HepG2 (cell line): ENCODE measurements at regions not wholly inside any gene's neighbourhood (a gene's known extent, or its start where the extent isn't known, plus 50 kb on each side); places are given as distances from the start of the nearest gene placed in this dataset.

ENCODE experiments used
- ATAC-seq: fragments of 200-7000 bp; cut with Tn5 transposase; 3 replicates; pipeline ENCODE4 v1.9.1; 2020; ENCODE audit warnings: mild to moderate bottlenecking, moderate library complexity
- BruUV-seq: library from RNA; stranded (reverse); fragments of 400-500 nt; replicated peaks from 2 replicates; lab custom pipeline; 2021; lab: Mats Ljungman, UMichigan
- CTCF ChIA-PET: fragments of 300-600 bp; formaldehyde crosslinking; extraction: SDS; loops from one replicate; lab custom pipeline; 2021; ENCODE audit warnings: low total read pairs, inconsistent platforms, low intra/inter-chr PET ratio; lab: Yijun Ruan, JAX
- POLR2A ChIA-PET: fragments of 350-600 bp; sonication (Branson Sonifier 250); formaldehyde crosslinking; loops from one replicate; lab custom pipeline; 2020; ENCODE audit warnings: antibody characterized with exemption, inconsistent platforms; lab: Yijun Ruan, JAX
- DNase-seq: peaks from one replicate; pipeline ENCODE4 v3.0.0-alpha.2; 2015; ENCODE audit warnings: low spot score
- FAIRE-seq: peaks from 3 replicates; lab custom pipeline; 2011; peaks lifted over from hg19 to GRCh38; lab: Jason Lieb, UNC
- H2AFZ ChIP-seq: one replicate; pipeline ENCODE4 v1.6.1; 2011; ENCODE audit warnings: low read length, inconsistent platforms
- H3K27ac ChIP-seq: fragments of 300-600 bp; 3 replicates; pipeline ENCODE4 v1.8.0; 2011; ENCODE audit warnings: mixed run types, mild to moderate bottlenecking, mixed read lengths, low read length, inconsistent platforms; ENCODE audit not compliant: insufficient read depth; ENCODE audit errors: extremely low read length
- H3K27me3 ChIP-seq, 2 experiments: fragments of 200-600 bp in 1 of 2; 2 replicates in 1 of 2; 3 replicates in 1 of 2; pipeline versions ENCODE4 v1.6.0 to v1.8.0; 2011; ENCODE audit warnings: low read length in 2 of 2, mild to moderate bottlenecking in 2 of 2, moderate library complexity in 2 of 2, inconsistent platforms in 1 of 2; ENCODE audit not compliant: insufficient read depth in 2 of 2, control insufficient read depth in 1 of 2
- H3K36me3 ChIP-seq, 2 experiments: fragments of 200-600 bp in 1 of 2; replicated peaks in 1 of 2; 2 replicates in 1 of 2; 3 replicates in 1 of 2; pipeline versions ENCODE4 v1.5.1 to v1.8.0; 2011; ENCODE audit warnings: low read length in 2 of 2, inconsistent platforms in 1 of 2; ENCODE audit not compliant: insufficient read depth in 2 of 2, control insufficient read depth in 1 of 2
- H3K4me1 ChIP-seq: 2 replicates; pipeline ENCODE4 v1.5.1; 2012; ENCODE audit warnings: low read length, inconsistent platforms; ENCODE audit not compliant: insufficient read depth
- H3K4me2 ChIP-seq: 2 replicates; pipeline ENCODE4 v1.6.0; 2011; ENCODE audit warnings: low read depth, low read length, inconsistent platforms
- H3K4me3 ChIP-seq, 3 experiments: fragments of 200-600 bp in 1 of 3; sonication (generic), shearing (Covaris generic) in 1 of 3; replicated peaks in 1 of 3; 2 replicates each; pipeline ENCODE4 v1.5.1; 2011 to 2016; ENCODE audit warnings: low read length in 3 of 3, inconsistent platforms in 2 of 3, low read depth in 2 of 3, mild to moderate bottlenecking in 2 of 3, control low read depth in 1 of 3, mixed read lengths in 1 of 3; ENCODE audit not compliant: insufficient read depth in 1 of 3
- H3K79me2 ChIP-seq: one replicate; pipeline ENCODE4 v1.6.1; 2011; ENCODE audit warnings: low read length, inconsistent platforms; ENCODE audit not compliant: insufficient read depth
- H3K9ac ChIP-seq: 2 replicates; pipeline ENCODE4 v1.6.0; 2011; ENCODE audit warnings: mild to moderate bottlenecking, low read depth, low read length, inconsistent platforms; ENCODE audit not compliant: insufficient read depth
- H3K9me3 ChIP-seq: 2 replicates; pipeline ENCODE4 v1.5.1; 2012; ENCODE audit warnings: mild to moderate bottlenecking, low read length
- H4K20me1 ChIP-seq: 2 replicates; pipeline ENCODE4 v1.6.0; 2011; ENCODE audit warnings: inconsistent platforms, mild to moderate bottlenecking, low read length, moderate library complexity; ENCODE audit not compliant: insufficient read depth
- CHD4 ChIP-seq: fragments of 200-600 bp; sonication (generic); IDR thresholded peaks from 2 replicates; pipeline ENCODE4 v1.7.0; 2017; ENCODE audit warnings: mild to moderate bottlenecking, low read length, borderline replicate concordance
- DPF2 ChIP-seq: sonication (generic); formaldehyde crosslinking; IDR thresholded peaks from 2 replicates; pipeline ENCODE4 v1.4.0; 2020; ENCODE audit warnings: mild to moderate bottlenecking, low read depth, missing genetic modification reagents, borderline replicate concordance
- ESRRA ChIP-seq: sonication (generic); formaldehyde crosslinking; IDR thresholded peaks from 2 replicates; pipeline ENCODE4 v1.5.1; 2020; ENCODE audit warnings: mild to moderate bottlenecking, low read depth, missing genetic modification reagents
- JUNB ChIP-seq: sonication (generic); formaldehyde crosslinking; IDR thresholded peaks from 2 replicates; pipeline ENCODE4 v1.8.0; 2022; ENCODE audit warnings: missing genetic modification reagents, mild to moderate bottlenecking, borderline replicate concordance
- JUND ChIP-seq: sonication (generic); formaldehyde crosslinking; IDR thresholded peaks from 2 replicates; pipeline ENCODE4 v1.8.0; 2022; ENCODE audit warnings: mild to moderate bottlenecking, missing genetic modification reagents
- NR2C2 ChIP-seq: sonication (generic); formaldehyde crosslinking; IDR thresholded peaks from 2 replicates; pipeline ENCODE4 v1.4.0; 2020; ENCODE audit warnings: missing genetic modification reagents, mild to moderate bottlenecking, moderate library complexity, borderline replicate concordance
- RXRB ChIP-seq: IDR thresholded peaks from 2 replicates; pipeline ENCODE4 v1.6.1; 2016; ENCODE audit warnings: borderline replicate concordance, missing genetic modification reagents, missing compliant biosample characterization
- SNAI1 ChIP-seq: sonication (generic); formaldehyde crosslinking; IDR thresholded peaks from 2 replicates; pipeline ENCODE4 v1.5.0; 2020; ENCODE audit warnings: mild to moderate bottlenecking, missing genetic modification reagents, borderline replicate concordance
- SP5 ChIP-seq: IDR thresholded peaks from 2 replicates; pipeline ENCODE4 v1.6.1; 2016; ENCODE audit warnings: low read depth, borderline replicate concordance
- TBX2 ChIP-seq: sonication (generic); formaldehyde crosslinking; IDR thresholded peaks from 2 replicates; pipeline ENCODE4 v1.5.0; 2020; ENCODE audit warnings: missing genetic modification reagents, mild to moderate bottlenecking, borderline replicate concordance
- TCF12 ChIP-seq, 2 experiments: fragments of 450-650 bp in 1 of 2; sonication (generic) in 1 of 2; formaldehyde crosslinking in 1 of 2; IDR thresholded peaks; 2 replicates each; pipeline versions ENCODE4 v1.6.1 to v1.8.0; 2017 to 2022; ENCODE audit warnings: antibody characterized with exemption in 1 of 2, mild to moderate bottlenecking in 1 of 2, missing genetic modification reagents in 1 of 2, moderate library complexity in 1 of 2
- TRAFD1 ChIP-seq: sonication (generic); formaldehyde crosslinking; IDR thresholded peaks from 2 replicates; pipeline ENCODE4 v1.5.1; 2020; ENCODE audit warnings: missing genetic modification reagents, mild to moderate bottlenecking, borderline replicate concordance
- U2AF2 ChIP-seq: fragments of 200-400 bp; formaldehyde crosslinking; IDR thresholded peaks from 2 replicates; pipeline ENCODE4 v1.6.1; 2017; ENCODE audit warnings: low read depth, mild to moderate bottlenecking, low read length
- ZMAT3 ChIP-seq: sonication (generic); formaldehyde crosslinking; conservative IDR thresholded peaks from 2 replicates; pipeline ENCODE4 v1.7.0; 2021; ENCODE audit warnings: missing genetic modification reagents
- ZNF138 ChIP-seq: sonication (generic); formaldehyde crosslinking; IDR thresholded peaks from 2 replicates; pipeline ENCODE4 v1.5.0; 2020; ENCODE audit warnings: mild to moderate bottlenecking, low read depth, missing genetic modification reagents
- ZNF24 ChIP-seq: fragments of 450-650 bp; IDR thresholded peaks from 2 replicates; pipeline ENCODE4 v1.6.1; 2017; ENCODE audit warnings: antibody characterized with exemption, mild to moderate bottlenecking
- ZNF253 ChIP-seq: sonication (generic); formaldehyde crosslinking; IDR thresholded peaks from 2 replicates; pipeline ENCODE4 v1.8.0; 2022; ENCODE audit warnings: mild to moderate bottlenecking, missing genetic modification reagents, borderline replicate concordance
- ZNF256 ChIP-seq: sonication (generic); formaldehyde crosslinking; conservative IDR thresholded peaks from 2 replicates; pipeline ENCODE4 v1.4.0; 2020; ENCODE audit warnings: missing genetic modification reagents
- ZNF382 ChIP-seq: sonication (generic); formaldehyde crosslinking; IDR thresholded peaks from 2 replicates; pipeline ENCODE4 v1.5.0; 2020; ENCODE audit warnings: missing genetic modification reagents, mild to moderate bottlenecking, borderline replicate concordance
- ZNF639 ChIP-seq: conservative IDR thresholded peaks from 2 replicates; pipeline ENCODE4 v1.6.1; 2018; ENCODE audit warnings: missing genetic modification reagents
- in situ Hi-C: cut with HindIII; loops from 2 replicates; pipeline ENCODE4 v1.10.0; 2017; ENCODE audit warnings: low pct_unique_long_range_greater_than_20kb; ENCODE audit not compliant: extremely low pct_ligation_motif_present
- intact Hi-C: fragments of 100-400 bp; cut with micrococcal nuclease; formaldehyde crosslinking; loops from one replicate; pipeline ENCODE4 v1.10.0; 2022; ENCODE audit not compliant: unreplicated experiment

- H3K36me3 ChIP-seq, result peaks cover 3 to 5% of the 10 kb centered on the region in 2 experiments; a peak in 1 of 5 replicates
- no peaks in the 10 kb centered on the region for H3K9me3 ChIP-seq
- peaks cover 13% of the 10 kb centered on the region for H3K4me1 ChIP-seq
- no peaks in the 10 kb centered on the region for H4K20me1 ChIP-seq
- no TSS peak for BruUV-seq
- intact Hi-C loops (no loop called here), in situ Hi-C loops (no loop called here)
- no peak overlapping the region for H3K27ac ChIP-seq
- DNase-seq (no peak), FAIRE-seq (no peak), ATAC-seq (no peak)
- POLR2A ChIA-PET, result no interaction called here
- H3K4me3 ChIP-seq, result no peak overlapping the region
- no peak overlapping the region for H2AFZ ChIP-seq
- CTCF ChIA-PET, result no interaction called here
- H3K4me2 ChIP-seq, result no peak overlapping the region
- no peak overlapping the region for H3K9ac ChIP-seq
- no peak for TF ChIP-seq TCF12 (IDR thresholded peaks at IDR 0.05)
- TF ChIP-seq TCF12 (CRISPR knock-in tag; IDR thresholded peaks at IDR 0.05), result no peak
- TF ChIP-seq ZNF382 (CRISPR knock-in tag), result no peak
- TF ChIP-seq SNAI1 (CRISPR knock-in tag), result no peak
- no peak for TF ChIP-seq ZNF138 (CRISPR knock-in tag)
- TF ChIP-seq ZNF639 (CRISPR knock-in tag), result no peak
- TF ChIP-seq U2AF2, result no peak
- no peak for TF ChIP-seq SP5
- no peak for TF ChIP-seq TRAFD1 (CRISPR knock-in tag)
- TF ChIP-seq ZNF24, result no peak
- no peak for TF ChIP-seq JUNB
- no peak for TF ChIP-seq ZMAT3
- no peak for TF ChIP-seq TBX2 (CRISPR knock-in tag)
- no peak for TF ChIP-seq JUND (CRISPR knock-in tag)
- TF ChIP-seq ZNF256 (CRISPR knock-in tag), result no peak
- no peak for TF ChIP-seq ZNF253
- TF ChIP-seq ESRRA (CRISPR knock-in tag), result no peak
- no peak for TF ChIP-seq CHD4
- no peak for TF ChIP-seq RXRB (CRISPR knock-in tag)
- TF ChIP-seq NR2C2 (CRISPR knock-in tag), result no peak
- no peak for TF ChIP-seq DPF2 (CRISPR knock-in tag)
- H3K27me3 ChIP-seq, result no peaks in the 10 kb centered on the region
- no peaks in the 10 kb centered on the region for H3K79me2 ChIP-seq
These were observed 70.8 kb downstream of the PRORP start for GRCh38 chr14:35193161-35193560.
